NCI-H748 treated with DMSO at 0.1 percent for 48 hours (cell line): ENCODE measurements at regions not wholly inside any gene's neighbourhood (a gene's known extent, or its start where the extent isn't known, plus 50 kb on each side); places are given as distances from the start of the nearest gene placed in this dataset.
"Not testable (repeated sequence)": the region's sequence is repeated elsewhere in the genome, so short reads cannot be mapped to it uniquely, and the experiment has no call there.

Experiments used
- DNase-seq: peaks from one replicate; lab custom pipeline; 2025; lab: John Stamatoyannopoulos, UW

DNA sequence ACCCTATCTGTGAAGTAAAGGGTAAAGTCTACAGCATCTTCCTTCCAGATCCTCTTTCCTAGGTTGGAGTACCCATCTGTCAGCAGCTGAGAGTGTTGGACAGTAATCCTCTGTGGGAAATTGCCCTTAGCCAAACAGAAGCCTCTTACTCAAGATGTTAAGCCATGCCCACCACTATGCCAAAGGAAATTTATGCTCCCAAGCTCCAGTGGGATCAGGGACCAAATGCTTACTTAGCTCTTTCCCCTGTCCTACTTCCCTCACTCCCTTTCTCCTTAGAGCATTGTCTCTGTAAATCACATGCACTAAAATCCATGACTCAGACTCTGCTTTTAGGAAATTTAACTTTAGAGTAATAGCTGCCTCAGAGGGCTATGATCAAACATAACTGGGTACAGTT is 254.0 kb downstream of the BRINP2 start:
- no peak for DNase-seq

DNA sequence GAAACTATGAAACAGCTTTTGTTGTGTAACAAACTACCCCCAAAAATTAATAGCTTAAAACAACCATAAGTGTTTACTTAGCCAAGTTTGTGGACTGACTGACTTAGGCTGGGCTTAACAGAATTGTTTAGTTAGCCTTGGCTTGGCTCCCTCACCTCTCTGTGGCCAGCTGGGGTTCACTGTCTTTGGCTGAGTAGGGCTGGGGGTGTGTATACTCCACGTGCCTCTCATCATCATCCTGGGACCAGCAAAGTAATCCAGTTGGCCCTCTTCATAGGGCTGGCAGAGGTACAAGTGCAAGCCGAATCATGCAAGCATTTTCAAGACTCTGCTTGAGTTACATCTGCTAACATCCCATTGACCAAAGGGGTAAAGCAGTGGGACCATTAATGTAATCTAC is 252.3 kb downstream of the BRINP2 start:
- no peak for DNase-seq

DNA sequence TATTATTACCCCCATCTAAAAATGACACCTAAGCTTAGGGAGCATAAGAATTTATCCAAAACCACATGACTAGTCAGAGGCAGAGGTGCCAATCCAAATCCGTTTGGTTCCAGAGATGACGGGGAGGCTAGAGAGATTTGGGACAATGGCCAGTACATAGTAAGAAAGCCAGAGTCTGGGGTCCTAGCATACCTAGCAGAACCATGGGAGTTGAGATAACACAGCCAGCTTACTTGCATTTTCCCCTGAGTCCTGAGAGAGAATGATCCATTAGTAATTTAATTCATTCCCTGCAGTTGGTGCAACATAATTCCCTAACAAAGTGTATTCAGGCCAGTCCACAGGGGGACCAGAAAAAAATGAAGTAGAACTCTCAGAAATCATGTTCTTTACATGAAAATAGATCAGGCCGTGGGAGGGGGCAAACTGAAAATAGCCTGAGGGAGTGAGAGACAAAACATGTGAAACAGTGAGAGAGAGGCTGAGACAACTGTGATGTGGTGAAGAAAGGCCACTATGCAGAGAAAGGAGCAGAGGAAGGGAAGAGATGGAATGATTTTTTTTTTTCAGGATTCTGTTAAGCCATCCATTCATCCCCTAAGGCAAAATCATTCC is 243.3 kb downstream of the BRINP2 start:
- DNase-seq, result no peak

DNA sequence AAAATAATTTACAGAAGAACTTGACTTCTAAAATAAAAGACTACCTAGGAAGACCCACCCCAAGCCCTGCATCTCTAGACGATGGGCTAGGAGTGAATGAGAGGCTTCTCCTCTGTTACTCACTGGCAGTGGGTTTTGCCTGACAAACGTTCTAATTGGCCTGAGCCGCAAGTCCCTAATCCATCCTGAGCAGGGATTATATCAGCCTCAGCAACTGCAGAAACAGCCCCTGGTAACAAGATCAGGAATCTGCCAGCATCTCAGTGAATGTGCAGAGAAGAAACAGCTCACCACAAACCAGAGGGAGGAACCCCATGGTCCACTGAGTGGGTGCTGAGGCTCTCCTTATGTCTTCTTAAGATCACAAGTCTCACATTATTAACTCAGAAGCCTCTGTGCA is 240.6 kb downstream of the BRINP2 start:
- no peak for DNase-seq

DNA sequence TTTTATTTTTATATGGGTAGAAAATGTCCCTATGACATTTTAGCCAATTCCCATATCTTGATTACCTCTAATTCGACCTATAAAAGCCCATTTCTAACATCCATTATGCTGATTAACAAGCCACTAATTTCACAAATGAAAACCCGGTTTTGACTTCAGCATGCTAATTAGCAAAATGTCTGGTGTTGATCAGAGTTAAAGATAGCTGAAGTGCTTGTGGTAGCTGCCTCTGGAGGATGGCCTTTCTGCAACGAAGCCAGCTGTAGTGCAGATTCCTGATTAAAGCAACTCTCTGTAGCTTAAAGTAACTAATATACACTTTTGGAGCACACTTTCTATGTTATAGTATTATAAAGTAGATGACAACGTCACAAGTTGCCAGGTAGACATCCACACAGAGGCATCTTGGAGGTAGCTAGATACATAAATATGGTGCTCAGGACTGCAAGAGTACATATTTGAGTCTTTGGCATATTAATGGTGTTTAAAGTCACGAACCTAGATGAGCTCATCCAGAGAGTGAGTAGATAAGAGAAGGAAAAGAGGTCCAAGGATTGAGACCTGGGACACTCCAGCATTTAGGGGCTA is 239.5 kb downstream of the BRINP2 start:
- no peak for DNase-seq

DNA sequence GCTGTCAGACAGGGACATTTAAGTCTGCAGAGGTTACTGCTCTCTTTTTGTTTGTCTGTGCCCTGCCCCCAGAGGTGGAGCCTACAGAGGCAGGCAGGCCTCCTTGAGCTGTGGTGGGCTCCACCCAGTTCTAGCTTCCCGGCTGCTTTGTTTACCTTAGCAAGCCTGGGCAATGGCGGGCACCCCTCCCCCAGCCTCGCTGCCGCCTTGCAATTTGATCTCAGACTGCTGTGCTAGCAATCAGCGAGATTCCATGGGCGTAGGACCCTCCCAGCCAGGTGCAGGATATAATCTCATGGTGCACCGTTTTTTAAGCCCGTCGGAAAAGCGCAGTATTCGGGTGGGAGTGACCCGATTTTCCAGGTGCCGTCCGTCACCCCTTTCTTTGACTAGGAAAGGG is 235.6 kb downstream of the BRINP2 start:
- DNase-seq, result not testable (repeated sequence)

DNA sequence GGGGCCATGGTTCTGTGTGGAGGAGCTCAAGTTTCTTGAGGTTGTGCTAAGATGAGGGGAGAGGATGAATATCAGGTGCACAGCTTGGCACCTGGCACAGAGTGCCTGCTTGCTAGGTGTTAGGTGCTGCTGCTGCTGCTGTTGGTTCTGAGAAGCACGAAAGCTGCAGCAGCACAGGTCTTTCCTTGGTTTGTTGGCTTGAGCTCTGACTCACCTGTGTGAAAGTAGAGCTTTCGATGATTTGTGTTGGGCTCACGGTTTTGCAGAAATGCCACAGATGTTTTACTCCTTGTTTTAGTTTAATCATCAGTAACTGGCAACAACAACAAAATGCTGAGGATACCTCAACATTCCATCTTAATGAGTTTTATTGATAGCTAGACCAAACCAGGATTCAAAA is 221.6 kb downstream of the BRINP2 start:
- DNase-seq, result no peak

DNA sequence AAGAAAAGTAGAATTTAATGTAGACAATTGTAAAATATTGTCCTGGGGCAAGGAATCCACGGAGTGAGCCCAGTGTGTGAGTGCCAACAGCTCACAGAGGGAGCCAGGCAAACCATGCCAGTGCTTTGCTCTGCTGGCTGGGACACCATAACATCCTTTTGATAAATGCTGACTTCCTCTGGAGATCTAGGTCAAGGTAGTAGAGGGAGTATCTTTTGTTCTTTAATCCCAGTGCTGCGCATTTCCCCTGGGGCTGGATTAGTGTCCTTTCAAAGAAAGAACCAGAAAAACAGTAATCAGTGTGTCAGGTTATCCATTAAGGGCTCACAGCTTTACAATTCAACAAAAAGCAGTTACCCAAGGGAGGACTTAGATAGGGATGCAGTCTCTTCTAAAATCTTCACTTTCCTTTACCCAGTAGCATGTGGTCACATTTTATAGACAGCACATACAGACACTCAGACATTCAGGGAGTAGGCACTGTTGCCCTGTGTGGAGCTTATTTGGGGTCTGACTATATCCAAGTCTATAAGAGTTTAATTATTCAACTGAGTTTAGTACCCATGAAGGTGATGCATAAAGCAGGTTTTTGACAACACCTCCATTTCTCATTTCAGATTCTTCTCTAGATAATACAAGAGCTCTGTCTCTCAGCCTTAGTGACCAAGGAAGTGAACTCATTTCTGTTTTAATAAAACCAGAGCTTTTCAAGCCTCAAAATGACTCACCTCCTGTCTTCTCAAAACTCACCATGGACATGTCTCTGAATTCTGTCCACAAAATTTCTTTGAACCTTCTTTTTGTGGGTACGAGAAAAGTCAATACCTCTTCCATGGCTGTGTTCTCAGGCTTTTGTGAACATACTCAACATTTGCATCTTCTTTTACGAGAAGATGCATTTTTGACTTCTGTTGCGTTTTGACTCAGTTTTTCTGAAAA is 215.3 kb downstream of the BRINP2 start:
- DNase-seq, result no peak

DNA sequence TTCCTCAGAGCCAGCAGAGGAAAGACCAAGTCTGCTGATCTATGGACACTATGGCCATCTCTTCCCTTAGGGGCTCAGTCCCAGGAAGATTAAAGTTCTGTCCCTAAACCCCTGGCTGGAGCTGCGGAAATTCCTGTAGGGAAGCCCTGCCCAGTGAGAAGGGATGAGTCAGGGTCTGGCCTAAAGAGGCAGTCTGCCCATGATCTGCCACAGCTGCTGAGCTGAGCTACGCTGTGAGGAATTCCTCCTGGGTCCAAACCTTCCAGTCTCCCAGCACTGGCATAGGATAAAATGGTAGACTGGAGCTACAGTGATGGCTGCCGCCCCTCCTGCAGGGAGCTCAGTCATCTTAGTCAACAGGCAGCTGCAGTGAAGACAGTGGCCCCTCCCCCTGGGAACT is 213.7 kb downstream of the BRINP2 start:
- no peak for DNase-seq

DNA sequence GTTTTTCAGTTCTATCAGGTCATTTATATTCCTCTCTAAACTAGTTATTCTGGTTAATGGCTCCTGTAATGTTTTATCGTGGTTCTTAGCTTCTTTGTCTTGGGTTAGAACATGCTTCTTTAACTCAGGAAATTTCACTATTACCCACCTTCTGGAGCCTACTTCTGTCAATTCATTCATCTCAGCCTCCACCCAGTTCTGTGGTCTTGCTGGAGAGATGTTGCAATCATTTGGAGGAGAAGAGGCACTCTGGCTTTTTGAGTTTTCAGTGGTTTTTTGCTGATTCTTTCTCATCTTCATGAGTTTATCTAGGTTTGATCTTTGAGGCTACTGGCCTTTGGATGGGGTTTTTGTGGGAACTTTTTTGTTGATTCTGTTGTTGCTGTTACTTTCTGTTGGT is 213.0 kb downstream of the BRINP2 start:
- DNase-seq, result no peak

DNA sequence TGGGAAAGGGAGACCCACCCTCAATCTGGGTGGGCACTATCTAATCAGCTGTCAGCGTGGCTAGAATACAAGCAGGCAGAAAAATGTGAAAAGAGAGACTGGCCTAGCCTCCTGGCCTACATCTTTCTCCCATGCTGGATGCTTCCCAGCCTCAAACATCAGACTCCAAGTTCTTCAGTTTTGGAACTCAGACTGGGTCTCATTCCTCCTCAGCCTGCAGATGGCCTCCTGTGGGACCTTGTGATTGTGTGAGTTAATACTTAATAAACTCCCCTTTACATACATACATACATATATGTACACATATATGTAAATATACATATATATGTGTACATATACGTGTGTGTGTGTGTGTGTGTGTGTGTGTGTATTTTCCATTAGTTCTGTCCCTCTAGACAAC is 207.1 kb downstream of the BRINP2 start:
- DNase-seq, result no peak

DNA sequence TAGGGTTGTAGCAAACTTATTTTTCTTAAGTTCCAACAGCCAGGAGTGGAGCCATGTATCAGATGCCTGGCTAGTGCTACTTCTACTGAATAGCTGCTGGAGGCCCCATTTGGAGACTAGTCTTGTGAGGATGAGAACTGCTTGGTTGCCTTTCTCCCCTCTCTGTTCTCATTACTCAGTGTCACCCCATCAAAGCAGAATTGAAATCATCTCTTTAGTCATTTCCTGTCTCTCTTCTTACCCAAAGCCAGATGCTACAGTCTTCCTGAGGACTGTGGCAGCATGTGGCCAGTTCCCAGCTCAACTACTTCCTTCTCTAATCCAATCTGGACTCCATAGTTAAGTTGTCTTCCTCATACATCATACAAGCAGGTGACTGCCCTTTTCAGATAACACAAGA is 197.5 kb downstream of the BRINP2 start:
- DNase-seq, result no peak

DNA sequence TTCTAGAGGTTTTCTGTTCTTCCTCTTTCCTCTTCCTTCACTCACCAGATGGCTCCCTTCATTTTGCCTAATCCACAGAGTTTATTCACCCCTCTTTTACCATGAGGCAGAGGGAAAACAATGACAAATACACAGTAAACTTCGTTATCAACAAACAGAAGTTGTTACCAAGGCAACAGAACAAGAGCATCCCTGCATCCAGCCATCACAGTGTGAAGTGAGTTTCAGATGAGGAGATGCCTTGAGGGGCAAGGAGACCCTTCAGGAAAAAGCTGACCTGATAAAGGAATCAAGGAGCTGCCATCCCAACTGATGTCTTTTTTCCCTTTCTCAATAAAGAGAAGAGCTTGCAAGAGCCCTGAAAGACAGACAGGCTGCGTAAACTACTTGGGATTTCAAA is 195.3 kb downstream of the BRINP2 start:
- no peak for DNase-seq

DNA sequence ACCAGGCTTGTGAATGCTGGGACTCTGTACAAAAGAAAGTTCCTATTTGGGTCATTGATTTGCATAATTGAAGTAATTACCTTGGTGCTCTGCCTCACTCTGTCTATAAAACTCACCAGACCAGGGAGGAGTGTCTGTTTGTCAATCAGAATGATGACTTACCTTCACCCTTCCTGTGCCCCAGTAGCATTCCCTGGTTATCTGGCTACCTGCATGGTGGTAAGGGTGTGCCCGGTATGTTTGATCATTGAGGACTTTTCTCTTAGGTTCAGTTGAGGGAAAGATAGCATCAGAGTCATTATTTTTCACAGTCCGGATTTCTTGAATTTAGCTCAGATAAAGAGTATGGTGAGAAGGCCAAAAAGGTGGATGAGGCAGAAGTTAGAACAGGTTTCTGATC is 190.0 kb downstream of the BRINP2 start:
- DNase-seq, result no peak

DNA sequence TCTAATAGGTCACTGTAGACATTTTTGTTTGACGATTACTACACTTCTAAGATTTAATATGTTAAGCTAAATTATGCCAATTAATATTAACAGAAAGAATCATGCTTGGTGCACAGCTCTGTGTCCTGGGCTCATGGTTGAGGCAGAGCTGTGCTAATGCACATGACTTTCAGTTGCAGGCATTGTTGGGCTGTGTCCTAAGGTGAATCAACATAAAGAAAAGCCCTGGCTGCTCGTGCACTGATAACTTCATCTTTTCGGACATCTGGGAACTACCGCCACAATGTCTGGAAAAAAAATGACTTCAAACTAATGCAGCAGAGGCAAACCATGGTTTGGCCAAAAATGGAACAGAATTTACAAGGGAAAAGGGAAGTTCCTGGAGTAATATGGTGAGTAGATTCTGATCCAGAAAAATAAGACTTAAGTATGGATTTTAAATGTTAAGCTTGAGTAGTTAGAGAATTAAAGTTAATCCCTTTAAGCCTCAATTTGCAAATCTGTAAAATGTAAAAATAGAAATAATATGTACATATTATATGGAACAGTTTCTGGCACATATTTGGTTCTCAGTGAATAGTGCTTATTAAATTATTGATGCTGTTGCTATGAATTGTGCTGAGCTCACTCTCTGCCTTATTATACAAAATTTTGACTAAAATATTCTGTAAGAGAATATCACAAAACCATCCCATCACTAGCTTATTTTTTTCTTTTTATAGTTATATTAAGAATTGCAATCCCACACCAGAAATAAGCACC is 186.1 kb downstream of the BRINP2 start:
- DNase-seq, result no peak

DNA sequence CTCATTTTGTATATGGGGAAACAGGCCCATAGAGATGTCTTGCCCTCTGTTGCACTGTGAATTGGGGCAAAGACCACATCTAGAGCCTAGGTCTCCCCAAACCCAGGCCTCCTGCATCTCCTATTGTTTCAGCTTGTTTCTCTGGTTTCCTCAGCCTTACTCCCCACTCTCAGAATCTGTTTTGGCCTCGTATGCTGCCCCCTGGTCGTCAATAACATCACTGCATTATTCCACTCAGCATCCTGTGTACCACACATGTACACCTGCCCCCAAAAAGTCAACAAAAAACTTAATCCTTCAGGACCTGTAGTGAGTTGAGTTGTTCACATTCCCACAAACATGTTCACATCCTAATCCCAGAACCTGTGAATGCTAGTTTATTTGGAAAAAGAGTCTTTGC is 184.8 kb downstream of the BRINP2 start:
- DNase-seq, result no peak

DNA sequence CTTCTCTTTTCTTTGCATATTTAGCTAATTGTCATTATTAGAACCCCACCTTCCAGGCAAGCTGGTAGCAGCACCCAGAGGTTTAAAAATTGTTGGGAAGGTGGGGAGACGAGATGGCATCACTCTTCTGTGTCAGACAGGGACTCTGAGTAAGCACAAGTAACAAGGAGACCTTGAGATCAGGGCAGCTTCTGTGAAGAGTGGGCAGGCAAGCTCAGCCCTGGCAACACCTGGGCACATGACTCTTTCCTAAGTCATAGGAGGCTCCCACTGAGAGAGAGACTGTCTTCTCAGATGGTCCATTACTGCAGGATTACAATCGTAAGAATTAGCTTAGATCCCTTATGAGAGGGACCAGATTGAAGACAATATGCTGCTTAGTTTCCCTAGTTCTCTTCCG is 183.5 kb downstream of the BRINP2 start:
- no peak for DNase-seq

DNA sequence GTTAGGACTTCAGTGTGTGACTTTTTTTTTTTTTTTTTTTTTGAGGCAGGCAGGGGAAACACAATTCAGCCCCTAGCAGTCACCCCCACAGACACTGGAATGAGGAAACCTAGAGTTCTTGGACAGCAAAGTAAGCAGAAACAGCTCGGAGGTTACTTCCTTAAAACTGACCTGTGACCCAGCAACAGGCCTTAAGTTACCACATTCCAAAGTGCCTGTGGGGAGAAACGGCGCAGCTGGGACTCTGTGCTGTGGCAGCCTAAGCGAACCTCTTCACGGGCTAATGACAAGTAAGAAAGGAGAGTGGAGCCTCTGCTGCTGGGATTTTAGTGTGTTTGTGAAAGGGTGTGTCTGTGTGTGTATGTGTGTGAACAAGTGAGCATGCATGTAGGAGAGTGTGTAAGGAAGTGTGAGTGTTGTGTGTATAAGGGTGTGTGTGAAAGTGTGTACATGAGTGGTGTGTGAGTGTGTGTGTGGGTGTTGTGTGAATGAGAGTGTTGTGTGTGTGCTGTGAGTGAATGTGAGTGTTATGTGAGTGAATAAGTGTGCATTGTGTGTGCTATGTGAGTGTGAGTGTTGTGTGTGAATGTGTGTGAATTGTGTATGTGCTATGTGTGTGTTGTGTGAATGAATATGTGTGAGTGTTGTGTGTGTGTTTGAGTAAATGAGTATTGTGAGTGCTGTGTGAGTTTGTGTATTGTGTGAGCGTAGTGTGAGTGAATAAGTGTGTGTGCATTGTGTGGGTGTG is 180.8 kb downstream of the BRINP2 start:
- no peak for DNase-seq

DNA sequence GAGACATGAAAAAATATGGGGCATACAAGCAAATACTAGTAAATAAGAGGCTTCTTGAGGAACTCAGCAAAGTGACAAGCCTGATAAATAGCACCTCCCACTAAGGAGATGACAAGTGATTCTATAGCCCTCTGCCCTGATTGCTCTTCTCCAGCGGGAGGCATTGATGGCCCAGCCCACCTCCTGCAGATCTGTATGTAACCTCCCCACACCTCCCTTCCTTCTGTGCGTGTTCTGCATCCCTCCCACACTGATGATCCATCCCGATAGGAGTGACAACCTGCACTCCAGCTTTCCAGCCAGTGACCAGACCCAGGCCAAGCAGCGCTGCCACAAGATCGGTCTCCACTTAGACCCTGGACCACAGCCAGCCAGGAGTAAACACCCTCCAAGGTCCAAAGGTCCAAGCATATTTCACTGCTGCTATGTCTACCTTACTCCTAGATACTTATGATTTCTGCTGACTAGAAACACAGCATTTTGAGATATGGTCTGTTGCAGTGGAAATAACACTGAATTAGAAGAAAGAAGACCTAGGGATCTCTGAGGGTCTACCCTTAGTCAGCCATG is 176.1 kb downstream of the BRINP2 start:
- no peak for DNase-seq

DNA sequence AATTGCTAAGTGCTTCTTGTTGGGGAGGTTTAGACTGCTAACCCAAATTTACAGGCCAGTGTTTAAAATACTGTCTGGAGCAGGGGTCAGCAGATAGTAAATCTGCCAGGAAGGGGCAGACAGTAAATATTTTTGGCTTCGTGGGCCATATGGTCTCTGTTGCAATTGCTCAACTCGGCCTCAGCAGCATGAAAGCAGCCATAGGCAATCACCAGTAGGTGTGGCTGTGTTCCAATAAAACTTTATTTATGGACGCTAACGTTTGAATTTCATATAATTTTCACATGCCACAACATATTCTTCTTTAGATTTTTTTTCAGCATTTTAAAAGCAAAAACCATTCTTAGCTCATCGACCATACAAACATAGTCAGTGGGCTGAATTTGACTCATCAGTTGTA is 172.7 kb downstream of the BRINP2 start:
- DNase-seq, result no peak

DNA sequence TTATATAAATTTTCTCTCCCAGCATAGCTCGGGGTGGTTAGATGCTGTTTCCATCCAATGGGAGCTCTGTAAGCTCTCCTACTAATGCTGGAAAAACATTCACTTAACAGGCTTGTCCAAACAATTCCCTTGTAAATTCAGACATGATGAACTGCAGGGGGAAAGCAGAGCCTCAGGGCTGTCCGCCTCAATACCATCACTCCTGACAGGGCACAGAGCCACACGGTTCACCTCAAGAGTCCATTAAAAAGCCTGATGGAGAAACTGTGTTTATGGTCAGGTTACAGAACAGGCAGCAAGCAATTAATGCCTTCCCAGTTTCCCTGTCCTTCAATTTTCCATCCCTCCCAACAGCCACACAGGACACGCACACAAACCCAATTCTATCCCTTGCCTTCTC is 171.0 kb downstream of the BRINP2 start:
- no peak for DNase-seq
